ENCODE measurements at regions not wholly inside any gene's neighbourhood (a gene's known extent, or its start where the extent isn't known, plus 50 kb on each side); places are given as distances from the start of the nearest gene placed in this dataset.
"Not testable (repeated sequence)": the region's sequence is repeated elsewhere in the genome, so short reads cannot be mapped to it uniquely, and the experiment has no call there.

DNA sequence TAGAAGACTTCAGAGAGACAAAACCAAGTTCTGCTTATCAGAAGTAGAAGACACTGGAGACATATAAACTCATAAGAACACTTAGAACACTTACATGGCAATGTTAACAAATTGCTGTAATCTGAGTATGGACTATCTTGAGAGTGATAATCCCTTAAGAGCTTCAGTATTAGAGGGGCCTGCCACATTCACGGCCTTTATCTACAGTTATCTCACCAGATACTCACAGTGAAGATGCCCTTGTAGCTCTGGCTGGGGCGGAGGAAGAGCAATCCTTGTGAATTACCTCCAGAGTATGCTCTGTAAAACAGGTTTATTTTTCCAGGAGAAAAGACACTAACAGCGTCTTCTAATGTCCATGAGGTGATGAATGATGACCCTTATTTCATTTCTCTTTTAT is 762.8 kb downstream of the FAM181B start:
- no peak for DNase-seq

DNA sequence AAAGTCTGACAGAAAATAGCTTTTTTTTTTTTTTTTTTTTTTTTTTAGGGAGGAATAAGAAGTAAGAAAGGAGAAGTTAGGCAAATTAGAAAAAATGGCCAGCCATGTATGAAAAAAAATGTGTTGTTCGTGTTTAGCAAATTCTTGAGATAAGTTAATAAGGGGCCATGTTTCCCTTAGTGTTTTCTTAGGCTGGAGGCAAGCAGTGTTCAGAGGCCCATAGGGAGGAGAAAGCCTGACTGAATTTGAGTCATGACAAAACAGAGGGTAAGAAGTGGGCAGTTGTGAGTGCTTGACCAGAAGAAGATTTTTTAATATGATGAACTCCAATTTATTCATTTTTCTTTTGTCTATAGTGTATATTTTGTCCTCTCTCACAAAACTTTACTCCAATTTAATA is 766.4 kb downstream of the FAM181B start:
- no peak for DNase-seq

GRCh38 chr11:81966340-81966739 is 767.3 kb downstream of the FAM181B start:
- DNase-seq: no peak

DNA sequence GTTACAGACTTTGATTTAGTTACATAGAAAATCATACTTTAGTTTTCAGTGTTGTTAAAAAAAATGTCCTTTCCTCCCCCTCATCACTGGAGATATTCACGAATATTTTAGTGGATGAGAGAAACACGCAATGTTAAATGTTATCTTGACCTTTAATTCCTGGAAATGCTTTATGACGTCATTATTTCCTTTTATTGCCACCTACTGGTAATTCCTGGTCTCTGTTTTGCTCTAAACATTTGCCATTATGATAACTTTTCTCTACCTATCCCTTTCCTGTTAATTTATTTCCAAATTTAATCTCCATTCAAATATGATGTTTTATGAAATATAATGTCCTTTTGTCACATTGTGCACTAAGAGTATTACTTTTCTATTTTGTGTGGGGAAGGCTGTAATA is 770.6 kb downstream of the FAM181B start:
- peak; percentile 13 for DNase-seq

- DNase-seq: no peak
These were observed 773.2 kb downstream of the FAM181B start for GRCh38 chr11:81960443-81960842.

DNA sequence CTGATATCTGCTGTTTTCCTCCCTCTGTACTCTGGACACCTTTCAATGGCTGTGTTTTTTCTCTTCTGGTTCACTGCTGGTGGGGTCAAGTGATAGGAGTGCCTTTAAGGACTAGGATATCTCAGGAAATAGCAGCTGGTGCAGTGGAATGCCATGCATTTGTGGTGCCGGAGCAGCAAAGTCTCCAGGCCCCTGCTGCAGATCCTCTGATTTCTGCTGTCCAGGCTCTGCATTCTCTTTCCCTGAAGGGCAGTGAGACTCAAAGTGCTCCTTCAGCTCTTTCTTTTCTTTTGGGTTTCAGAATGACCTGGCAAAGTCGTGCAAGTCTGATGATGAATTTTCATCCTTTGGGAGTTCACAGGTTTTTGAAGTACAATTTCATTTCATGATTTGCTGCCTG is 774.3 kb downstream of the FAM181B start:
- DNase-seq: no peak

DNA sequence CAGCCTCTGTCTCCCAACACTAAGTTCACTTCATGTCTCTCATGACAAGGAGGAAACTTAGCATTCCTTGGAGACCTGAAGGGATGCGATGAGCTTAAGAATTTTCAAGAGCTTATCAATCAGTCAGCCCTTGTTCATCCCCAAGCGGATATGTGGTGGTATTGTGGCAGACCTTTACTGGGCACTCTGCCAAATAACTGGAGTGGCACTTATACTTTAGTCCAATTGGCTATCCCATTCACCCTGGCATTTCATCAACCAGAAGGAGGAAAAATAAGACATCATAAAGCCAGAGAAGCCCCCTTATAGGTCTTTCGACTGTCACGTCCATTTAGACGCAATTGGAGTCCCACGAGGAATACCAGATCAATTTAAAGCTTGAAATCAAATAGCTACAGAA is 779.4 kb downstream of the FAM181B start:
- not testable (repeated sequence) for DNase-seq

DNA sequence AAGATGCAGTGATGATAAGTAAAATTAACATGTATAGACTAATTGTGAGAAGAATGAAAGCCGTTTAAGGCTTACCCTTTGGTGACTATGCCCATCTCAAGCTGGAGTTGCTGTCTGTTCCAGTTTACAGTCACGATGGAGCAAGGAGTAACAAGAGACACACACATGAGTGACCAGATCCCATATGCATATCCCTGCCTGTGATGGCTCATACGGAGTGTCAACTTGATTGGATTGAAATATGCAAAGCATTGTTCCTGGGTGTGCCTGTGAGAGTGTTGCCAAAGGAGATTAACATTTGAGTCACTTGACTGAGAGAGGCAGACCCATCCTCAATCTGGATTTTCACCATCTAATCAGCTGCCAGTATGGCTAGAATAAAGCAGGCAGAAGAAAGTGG is 786.8 kb downstream of the FAM181B start:
- no peak for DNase-seq

GRCh38 chr11:81942646-81943045 is 791.0 kb downstream of the FAM181B start:
- DNase-seq: no peak

- DNase-seq: no peak
These were observed 791.7 kb downstream of the FAM181B start for GRCh38 chr11:81941998-81942397.

DNA sequence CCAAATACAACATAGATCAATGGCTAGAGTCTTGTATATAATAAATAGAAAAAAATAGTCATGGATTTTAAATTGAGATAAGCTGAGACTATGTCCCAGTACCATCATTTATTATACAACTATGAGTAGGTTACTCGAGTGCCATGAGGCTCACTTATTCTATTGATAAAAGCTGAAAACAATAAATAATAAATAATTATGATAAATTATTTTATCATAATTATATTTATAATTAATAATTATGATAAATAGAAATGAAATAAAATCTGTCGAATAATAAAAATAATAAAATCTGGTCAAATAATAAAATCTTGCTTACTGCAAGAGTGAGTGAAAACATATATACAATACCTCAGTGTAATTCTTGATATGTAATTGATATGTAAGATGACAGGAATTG is 801.4 kb downstream of the FAM181B start:
- no peak for DNase-seq

GRCh38 chr11:81920205-81920604 is 813.5 kb downstream of the FAM181B start:
- no peak for DNase-seq

- no peak for DNase-seq
These were observed 817.2 kb downstream of the FAM181B start for GRCh38 chr11:81916451-81916850.

- DNase-seq: no peak
These were observed 818.6 kb downstream of the FAM181B start for GRCh38 chr11:81915045-81915444.

DNA sequence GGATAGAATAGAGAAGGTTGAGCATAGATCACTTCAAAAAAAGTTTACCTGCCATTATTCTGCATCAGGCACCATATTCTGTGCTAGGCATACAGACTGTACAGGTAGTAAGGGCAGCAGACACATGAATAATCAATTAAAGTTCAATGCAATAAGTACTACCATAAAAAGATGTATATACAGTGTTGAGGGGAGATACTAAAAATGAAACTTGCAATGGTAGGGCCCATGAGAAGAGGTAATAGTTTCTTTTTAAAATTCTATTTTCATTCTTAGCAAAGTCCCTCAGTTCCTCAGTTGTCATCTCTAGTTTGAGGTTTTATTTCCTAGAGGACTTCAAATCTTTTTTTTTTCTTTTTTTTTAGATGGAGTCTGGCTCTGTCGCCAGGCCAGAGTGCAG is 819.9 kb downstream of the FAM181B start:
- DNase-seq: no peak

DNA sequence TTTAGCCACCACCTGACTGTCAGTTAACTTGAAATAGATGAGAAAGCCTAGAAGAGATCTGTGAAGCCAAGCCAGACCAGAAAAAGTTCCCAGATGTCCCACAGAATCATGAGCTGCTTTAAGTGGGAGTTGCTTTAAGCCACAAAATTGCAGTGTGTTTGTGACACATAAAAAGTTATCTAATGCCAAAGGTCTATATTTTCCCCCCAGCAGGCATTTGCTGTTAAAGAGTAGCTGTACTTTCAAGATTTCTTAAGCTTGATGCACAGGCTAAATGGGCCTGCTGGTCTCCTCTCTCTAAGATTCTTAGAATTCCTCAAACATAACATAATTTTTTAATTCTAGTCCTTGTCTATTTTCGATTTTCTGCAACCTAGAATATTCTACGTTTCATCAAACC is 825.7 kb downstream of the FAM181B start:
- no peak for DNase-seq

DNA sequence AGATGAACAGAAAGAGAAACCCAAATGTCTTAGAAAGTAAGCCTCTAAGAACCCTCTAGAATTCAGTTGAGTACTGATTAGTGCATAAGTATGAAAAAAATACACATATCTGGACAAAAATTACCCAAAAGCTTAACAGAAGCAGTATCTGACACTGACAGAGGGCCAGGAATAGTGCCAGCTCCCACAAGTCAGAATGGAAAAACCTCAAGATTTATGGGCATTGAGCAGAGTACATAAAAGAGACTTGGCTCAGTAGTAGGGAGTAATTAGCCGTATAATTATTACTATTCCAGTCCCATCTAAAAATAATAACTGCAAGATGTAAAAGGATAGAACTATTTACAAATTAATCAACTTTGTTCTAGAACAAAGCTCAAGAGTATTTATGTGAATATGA is 834.5 kb downstream of the FAM181B start:
- DNase-seq: no peak

DNA sequence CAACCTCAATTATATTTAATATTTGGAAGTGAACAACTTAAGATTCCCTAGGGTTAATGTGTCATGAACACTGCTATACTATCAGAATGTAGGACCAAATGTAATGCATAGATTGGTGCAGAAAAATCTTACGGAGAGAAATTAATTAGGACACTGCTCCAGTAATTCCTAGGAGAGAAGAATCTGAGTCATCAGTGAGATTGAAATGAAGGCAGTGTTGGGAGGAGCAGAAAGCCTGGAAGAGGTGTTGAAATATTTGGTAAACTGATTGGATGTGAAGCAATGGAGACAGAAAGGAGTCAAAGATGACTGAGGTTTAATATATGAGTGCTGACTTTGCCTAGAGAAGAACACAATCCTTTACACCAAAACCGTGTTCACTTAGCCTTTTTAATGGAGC is 836.0 kb downstream of the FAM181B start:
- no peak for DNase-seq

DNA sequence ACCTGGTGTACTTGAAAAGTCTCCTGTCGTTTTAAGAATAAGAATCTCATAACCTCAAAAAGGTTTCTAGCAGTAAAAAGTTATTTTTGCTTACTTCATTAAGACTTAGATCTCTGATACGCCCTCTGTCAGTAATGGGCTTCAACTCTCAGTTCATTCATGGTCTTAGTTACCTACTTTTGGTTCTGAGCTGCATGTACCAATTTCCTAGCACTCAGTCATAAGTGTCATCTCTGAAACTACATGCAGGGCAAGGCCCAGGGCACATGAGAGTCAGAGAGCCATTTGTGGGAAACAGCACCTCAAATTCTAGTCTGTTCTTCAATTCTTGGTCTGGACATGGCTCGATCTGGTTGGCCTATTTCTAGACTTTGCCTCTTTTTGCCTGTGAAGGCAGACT is 838.4 kb downstream of the FAM181B start:
- no peak for DNase-seq

- DNase-seq: no peak
These were observed 840.7 kb downstream of the FAM181B start for GRCh38 chr11:81892770-81893635.

- no peak for DNase-seq
These were observed 845.3 kb downstream of the FAM181B start for GRCh38 chr11:81888391-81888790.

GRCh38 chr11:81887671-81888070 is 846.0 kb downstream of the FAM181B start:
- DNase-seq: no peak

GRCh38 chr11:81886406-81887075 is 847.1 kb downstream of the FAM181B start:
- no peak for DNase-seq

DNA sequence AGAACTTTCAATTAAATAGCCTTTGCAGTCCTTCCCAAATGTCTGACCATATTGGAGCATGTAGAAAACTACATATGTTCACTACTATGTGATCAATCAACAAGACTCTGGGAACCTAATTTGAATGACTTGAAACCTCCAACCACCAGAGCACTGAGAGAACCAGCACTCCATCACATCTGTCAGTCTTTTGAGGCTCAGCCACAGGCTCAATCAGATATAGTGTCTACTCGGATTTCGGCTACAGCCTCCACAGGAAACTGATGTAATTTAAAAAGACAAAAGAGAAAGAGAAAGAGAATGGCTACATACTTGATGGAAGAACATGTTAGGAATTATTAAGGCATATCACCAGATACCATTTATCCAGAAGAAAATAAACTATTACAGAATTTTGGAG is 859.0 kb downstream of the FAM181B start:
- DNase-seq: peak; percentile 23

- DNase-seq: peak; percentile 1
These were observed 862.8 kb downstream of the FAM181B start for GRCh38 chr11:81870815-81871214.
